ENCODE measurements at regions not wholly inside any gene's neighbourhood (a gene's known extent, or its start where the extent isn't known, plus 50 kb on each side); places are given as distances from the start of the nearest gene placed in this dataset.
"Not testable (repeated sequence)": the region's sequence is repeated elsewhere in the genome, so short reads cannot be mapped to it uniquely, and the experiment has no call there.

- not testable (repeated sequence) for DNase-seq (ENCODE audit: low read depth)
Observed at GRCh38 chr15:22201993-22202659, 121.8 kb downstream of the OR4M2 start.

GRCh38 chr15:22203208-22203607, 122.9 kb downstream of the OR4M2 start:
- DNase-seq (ENCODE audit: low read depth) = not testable (repeated sequence)

GRCh38 chr15:22209086-22209485, 128.8 kb downstream of the OR4M2 start:
- not testable (repeated sequence) for DNase-seq (ENCODE audit: low read depth)

- not testable (repeated sequence) for DNase-seq (ENCODE audit: low read depth)
Observed at GRCh38 chr15:22222596-22222995, 142.3 kb downstream of the OR4M2 start.

- DNase-seq (ENCODE audit: low read depth) = no peak
Observed at GRCh38 chr15:22224241-22224671, 143.9 kb downstream of the OR4M2 start.

GRCh38 chr15:22224961-22225360, 144.6 kb downstream of the OR4M2 start:
- DNase-seq (ENCODE audit: low read depth) = not testable (repeated sequence)

- no peak for DNase-seq (ENCODE audit: low read depth)
Observed at GRCh38 chr15:22226034-22226790, 145.9 kb downstream of the OR4M2 start.

- no peak for DNase-seq (ENCODE audit: low read depth)
Observed at GRCh38 chr15:22227411-22228100, 147.2 kb downstream of the OR4M2 start.

GRCh38 chr15:22228101-22228762, 147.9 kb downstream of the OR4M2 start:
- no peak for DNase-seq (ENCODE audit: low read depth)

GRCh38 chr15:22229990-22230819, 149.9 kb downstream of the OR4M2 start:
- no peak for DNase-seq (ENCODE audit: low read depth)

- no peak for DNase-seq (ENCODE audit: low read depth)
Observed at GRCh38 chr15:22231603-22232002, 151.3 kb downstream of the OR4M2 start.

- DNase-seq (ENCODE audit: low read depth) = no peak
Observed at GRCh38 chr15:22232675-22233074, 152.3 kb downstream of the OR4M2 start.

- DNase-seq (ENCODE audit: low read depth) = not testable (repeated sequence)
Observed at GRCh38 chr15:22235261-22235930, 155.1 kb downstream of the OR4M2 start.

GRCh38 chr15:22236469-22236868, 156.1 kb downstream of the OR4M2 start:
- no peak for DNase-seq (ENCODE audit: low read depth)

GRCh38 chr15:22237891-22238275, 157.6 kb downstream of the OR4M2 start:
- no peak for DNase-seq (ENCODE audit: low read depth)

GRCh38 chr15:22238276-22238958, 158.1 kb downstream of the OR4M2 start:
- not testable (repeated sequence) for DNase-seq (ENCODE audit: low read depth)

GRCh38 chr15:22238959-22239805, 158.9 kb downstream of the OR4M2 start:
- DNase-seq (ENCODE audit: low read depth) = not testable (repeated sequence)

- DNase-seq (ENCODE audit: low read depth) = no peak
Observed at GRCh38 chr15:22239806-22240180, 159.5 kb downstream of the OR4M2 start.

GRCh38 chr15:22240403-22240802, 160.1 kb downstream of the OR4M2 start:
- no peak for DNase-seq (ENCODE audit: low read depth)

Data from activated T-cell treated with anti-CD3 and anti-CD28 coated beads for 1 hour (primary cell).